ENCODE measurements at regions not wholly inside any gene's neighbourhood (a gene's known extent, or its start where the extent isn't known, plus 50 kb on each side); places are given as distances from the start of the nearest gene placed in this dataset.

- DNase-seq (ENCODE audit: low read depth, low spot score) (no peak), FAIRE-seq (no peak)
- Histone ChIP-seq H3K27ac (ENCODE audit: control insufficient read depth, insufficient read depth, low read length) (no peak overlapping the region), H3K27me3 (ENCODE audit: control insufficient read depth, extremely low read depth, insufficient read depth, low read length) (no peaks in the 10 kb centered on the region), H3K36me3 (ENCODE audit: control insufficient read depth in 2 of 2, extremely low read depth in 1 of 2, insufficient read depth in 2 of 2, low read length in 2 of 2) (no peaks in the 10 kb centered on the region), H3K79me2 (ENCODE audit: control insufficient read depth, insufficient read depth, low read length) (no peaks in the 10 kb centered on the region), H3K4me2 (ENCODE audit: control insufficient read depth, extremely low read depth, insufficient read depth, low read depth, low read length) (no peak overlapping the region), H2AFZ (ENCODE audit: control insufficient read depth, low read length) (no peak overlapping the region), H3K9ac (ENCODE audit: control insufficient read depth, extremely low read depth, insufficient read depth, low read length) (no peak overlapping the region), H3K9me1 (ENCODE audit: control insufficient read depth, extremely low read depth, insufficient read depth, low read length) (no peaks in the 10 kb centered on the region), H3K9me3 (ENCODE audit: control insufficient read depth, low read depth, low read length) (no peaks in the 10 kb centered on the region), H3K4me3 (ENCODE audit: control insufficient read depth in 2 of 3, extremely low read depth in 1 of 3, insufficient read depth in 2 of 3, low read depth in 1 of 3, low read length in 3 of 3) (no peak overlapping the region), H3K4me1 (ENCODE audit: control insufficient read depth, extremely low read depth, insufficient read depth, low read length) (no peaks in the 10 kb centered on the region), H4K20me1 (ENCODE audit: control insufficient read depth, extremely low read depth, insufficient read depth, low read length) (no peaks in the 10 kb centered on the region)
- TF ChIP-seq EZH2 (IDR thresholded peaks at IDR 0.05; ENCODE audit: low read length) (no peak), CTCF (optimal IDR thresholded peaks at IDR 0.05 in 1 of 3, IDR thresholded peaks at IDR 0.05 in 1 of 3, conservative IDR thresholded peaks at IDR 0.05 in 1 of 3; ENCODE audit: extremely low read depth in 1 of 3, insufficient read depth in 2 of 3, low read length in 3 of 3) (no peak)
- dilution Hi-C loops (cut with MboI; ENCODE audit: extremely low pct_ligation_motif_present, low sequenced_read_pairs), result no loop called here
Measured at GRCh38 chr4:120331486-120332370, 265.1 kb upstream of the MAD2L1 start.

GRCh38 chr4:120329386-120329785, 262.7 kb upstream of the MAD2L1 start:
- Histone ChIP-seq H3K9ac (ENCODE audit: control insufficient read depth, extremely low read depth, insufficient read depth, low read length) (no peak overlapping the region), H3K27me3 (ENCODE audit: control insufficient read depth, extremely low read depth, insufficient read depth, low read length) (no peaks in the 10 kb centered on the region), H4K20me1 (ENCODE audit: control insufficient read depth, extremely low read depth, insufficient read depth, low read length) (no peaks in the 10 kb centered on the region), H3K9me1 (ENCODE audit: control insufficient read depth, extremely low read depth, insufficient read depth, low read length) (no peaks in the 10 kb centered on the region), H3K4me3 (ENCODE audit: control insufficient read depth in 2 of 3, extremely low read depth in 1 of 3, insufficient read depth in 2 of 3, low read depth in 1 of 3, low read length in 3 of 3) (no peak overlapping the region), H3K36me3 (ENCODE audit: control insufficient read depth in 2 of 2, extremely low read depth in 1 of 2, insufficient read depth in 2 of 2, low read length in 2 of 2) (no peaks in the 10 kb centered on the region), H3K27ac (ENCODE audit: control insufficient read depth, insufficient read depth, low read length) (no peak overlapping the region), H2AFZ (ENCODE audit: control insufficient read depth, low read length) (no peak overlapping the region), H3K4me1 (ENCODE audit: control insufficient read depth, extremely low read depth, insufficient read depth, low read length) (no peaks in the 10 kb centered on the region), H3K4me2 (ENCODE audit: control insufficient read depth, extremely low read depth, insufficient read depth, low read depth, low read length) (no peak overlapping the region), H3K9me3 (ENCODE audit: control insufficient read depth, low read depth, low read length) (no peaks in the 10 kb centered on the region), H3K79me2 (ENCODE audit: control insufficient read depth, insufficient read depth, low read length) (no peaks in the 10 kb centered on the region)
- TF ChIP-seq CTCF (optimal IDR thresholded peaks at IDR 0.05 in 1 of 3, IDR thresholded peaks at IDR 0.05 in 1 of 3, conservative IDR thresholded peaks at IDR 0.05 in 1 of 3; ENCODE audit: extremely low read depth in 1 of 3, insufficient read depth in 2 of 3, low read length in 3 of 3), result no peak
- TF ChIP-seq EZH2 (IDR thresholded peaks at IDR 0.05; ENCODE audit: low read length), result no peak
- dilution Hi-C loops (cut with MboI; ENCODE audit: extremely low pct_ligation_motif_present, low sequenced_read_pairs), result no loop called here
- no peak for DNase-seq (ENCODE audit: low read depth, low spot score)
- FAIRE-seq, result no peak
